GM19328 (cell line): ENCODE measurements at regions not wholly inside any gene's neighbourhood (a gene's known extent, or its start where the extent isn't known, plus 50 kb on each side); places are given as distances from the start of the nearest gene placed in this dataset.
A peak's percentile ranks its signal among the peaks of the same experiment; 100 is the strongest.

Source experiments
- ATAC-seq: cut with Tn5 transposase; IDR thresholded peaks from one replicate; pipeline ENCODE4 v1.9.1; 2021; ENCODE audit warnings: mild to moderate bottlenecking, moderate library complexity; ENCODE audit not compliant: unreplicated experiment

DNA sequence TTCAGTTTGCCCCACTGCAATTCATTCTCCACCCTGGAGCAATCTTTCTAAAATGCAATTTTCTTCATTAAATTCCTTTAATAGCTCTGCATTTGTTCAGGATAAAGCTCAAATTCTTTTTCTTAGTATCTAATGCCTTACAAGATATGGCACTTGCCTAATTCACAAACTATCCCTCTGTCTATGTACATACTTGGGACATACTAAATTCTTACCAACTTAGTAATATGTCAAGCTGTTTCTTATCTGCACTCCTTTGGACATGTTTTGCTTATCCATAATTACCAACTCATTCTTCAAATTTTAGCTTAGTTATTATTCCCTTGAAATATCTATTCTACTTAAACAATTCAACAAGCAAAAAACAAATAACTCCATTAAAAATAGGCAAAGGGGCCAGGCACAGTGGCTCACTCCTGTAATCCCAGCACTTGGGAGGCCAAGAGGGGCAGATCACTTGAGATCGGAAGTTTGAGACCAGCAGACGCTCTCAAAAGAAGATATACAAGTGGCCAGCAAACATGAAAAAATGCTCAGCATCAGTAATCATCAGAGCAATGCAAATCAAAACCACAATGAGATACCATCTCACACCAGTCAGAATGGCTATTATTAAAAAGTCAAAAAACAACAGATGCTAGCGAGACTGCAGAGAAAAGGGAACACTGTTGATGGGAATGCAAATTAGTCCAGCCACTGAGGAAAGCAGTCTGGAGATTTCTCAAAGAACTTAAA is 96.9 kb downstream of the FAM76B start:
- ATAC-seq: no peak

DNA sequence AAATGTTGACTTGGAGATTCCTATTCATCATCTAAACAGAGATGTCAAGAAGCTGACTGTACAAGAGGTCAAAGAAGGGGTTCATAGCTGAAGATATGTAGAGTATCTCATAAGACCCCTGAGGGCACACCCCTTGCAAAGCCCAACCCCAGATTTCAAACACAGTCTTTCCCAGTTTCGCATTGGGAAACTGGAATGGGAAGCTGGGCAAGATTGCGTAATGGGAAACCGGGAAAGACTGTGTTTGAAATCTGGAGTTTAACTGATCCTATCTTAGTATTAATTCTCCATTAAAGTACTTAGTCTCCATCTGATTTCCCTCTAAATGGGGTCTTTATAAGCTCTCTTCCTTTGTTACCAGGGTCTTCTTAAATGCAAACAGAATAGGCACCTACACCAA is 99.5 kb downstream of the FAM76B start:
- no peak for ATAC-seq

DNA sequence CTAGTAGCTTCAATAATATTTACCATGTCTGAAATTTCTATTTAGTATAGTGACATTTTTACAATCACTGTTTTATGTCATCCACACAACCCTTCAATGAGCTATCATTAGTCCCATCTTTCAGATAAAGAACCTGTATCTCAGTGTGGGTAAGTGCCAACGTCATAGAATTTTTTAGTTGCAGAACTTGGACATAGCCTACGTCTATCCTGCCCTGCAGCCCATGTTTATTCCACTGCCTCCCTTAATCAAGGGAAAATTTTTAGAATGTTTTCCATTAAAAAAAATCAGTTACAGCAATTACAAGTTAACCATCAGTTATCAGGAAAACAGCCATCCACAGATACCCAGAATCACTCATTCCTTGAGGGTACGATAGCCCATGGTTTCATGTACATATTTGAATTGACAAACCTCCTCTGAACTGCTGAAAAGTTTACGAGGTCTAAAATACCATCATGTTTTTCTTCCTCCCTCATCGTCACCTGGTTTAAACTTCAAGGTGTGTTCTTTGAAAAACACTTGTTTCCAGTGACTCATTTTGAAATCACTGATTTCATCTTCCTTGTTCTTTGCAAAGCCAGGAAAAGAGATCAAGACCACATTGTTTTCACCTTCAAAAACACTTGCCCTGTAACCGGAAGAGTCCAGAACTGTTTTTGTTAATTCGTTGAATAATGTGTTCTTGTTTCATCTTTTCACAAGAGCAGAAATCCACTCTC is 100.9 kb downstream of the FAM76B start:
- no peak for ATAC-seq

DNA sequence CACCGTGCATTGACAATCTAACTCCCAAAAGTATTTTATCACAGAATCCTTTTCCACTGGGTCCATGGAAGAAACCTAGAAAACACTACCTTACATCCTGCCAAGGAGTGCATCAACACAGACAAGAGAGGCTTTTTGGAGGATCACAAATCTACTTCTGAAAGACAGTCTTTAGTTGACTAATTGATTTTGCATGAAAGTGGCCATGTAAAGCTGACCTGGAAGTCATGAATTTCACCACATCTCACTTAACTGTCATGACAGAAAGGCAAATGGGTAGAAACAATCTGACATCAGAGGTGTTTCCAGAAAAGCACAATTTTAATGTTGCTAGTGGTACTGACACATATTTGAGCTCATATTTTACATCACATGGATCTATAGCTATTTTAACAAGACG is 101.6 kb downstream of the FAM76B start:
- ATAC-seq: no peak

DNA sequence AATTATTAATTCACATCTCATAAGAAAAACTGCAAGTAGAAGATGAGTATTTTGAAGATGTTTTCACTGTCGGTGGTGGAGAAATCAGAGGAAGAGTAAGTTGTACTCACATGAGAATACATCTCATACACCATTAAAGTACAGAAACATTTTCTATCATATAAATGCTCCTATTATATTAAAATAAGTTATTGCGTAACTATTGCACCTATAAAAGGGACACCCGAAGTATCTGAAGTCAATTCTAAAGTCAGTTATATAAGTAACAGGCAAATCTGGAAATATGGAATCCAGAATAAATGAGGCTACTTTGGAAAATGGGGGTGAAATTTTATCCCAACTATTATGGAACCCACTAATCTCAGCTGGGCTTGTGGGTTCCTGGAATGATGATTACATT is 103.3 kb downstream of the FAM76B start:
- no peak for ATAC-seq

DNA sequence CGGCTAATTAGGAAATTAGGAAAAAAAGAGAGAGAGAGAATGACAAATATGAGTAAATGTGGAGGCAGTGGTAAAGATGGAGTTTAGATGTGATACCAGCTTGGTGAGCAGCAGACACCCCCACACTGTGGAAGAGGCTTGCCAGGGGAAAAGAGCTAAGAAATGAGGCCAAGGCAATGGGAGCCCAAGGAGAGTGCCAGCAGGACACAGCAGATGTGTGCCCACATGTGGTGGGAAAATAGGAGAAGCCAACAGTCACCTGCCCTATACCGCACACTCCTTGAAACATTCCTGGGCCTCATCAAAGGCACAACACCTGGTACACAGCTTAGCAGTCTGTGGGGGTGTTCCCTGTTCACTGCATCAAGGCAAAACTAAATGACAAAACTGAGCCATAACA is 104.9 kb downstream of the FAM76B start:
- no peak for ATAC-seq

DNA sequence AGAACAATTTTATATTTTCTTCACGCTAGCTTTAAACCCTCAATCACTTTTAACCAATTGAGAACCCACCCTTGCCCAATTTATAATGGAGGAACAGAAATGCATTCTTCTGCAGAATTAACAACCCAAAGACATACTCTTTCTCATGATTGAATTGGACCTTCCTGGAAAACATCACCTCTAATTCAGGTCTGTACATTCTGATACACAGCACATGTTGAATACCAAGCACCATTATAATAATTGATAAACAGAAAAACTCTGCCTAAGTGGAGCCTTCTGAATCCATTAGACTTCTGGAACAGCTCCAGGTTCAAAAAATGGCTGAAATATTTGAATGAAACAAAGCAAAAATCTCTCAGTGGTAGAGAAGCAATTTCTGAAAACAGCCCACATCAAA is 105.4 kb downstream of the FAM76B start:
- ATAC-seq: no peak

DNA sequence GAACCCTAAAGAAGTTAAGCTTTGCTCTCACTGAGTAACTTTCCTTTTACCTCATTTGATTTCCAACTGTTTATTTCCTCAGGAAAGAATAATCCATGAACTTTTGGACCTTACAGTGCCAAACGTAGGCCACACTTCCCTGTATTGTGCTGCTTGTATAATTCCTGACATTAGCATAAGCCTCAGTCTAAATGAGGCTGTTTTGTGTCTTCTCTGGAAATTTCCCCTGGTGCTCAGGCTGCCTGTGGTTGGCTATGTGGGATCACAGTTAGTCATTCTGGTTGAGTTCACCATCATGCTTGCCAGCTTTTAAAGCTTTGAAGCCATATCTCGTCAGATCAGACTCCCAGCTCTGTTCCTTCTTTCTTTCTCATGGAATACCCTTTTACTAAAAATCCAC is 107.0 kb downstream of the FAM76B start:
- ATAC-seq: no peak

DNA sequence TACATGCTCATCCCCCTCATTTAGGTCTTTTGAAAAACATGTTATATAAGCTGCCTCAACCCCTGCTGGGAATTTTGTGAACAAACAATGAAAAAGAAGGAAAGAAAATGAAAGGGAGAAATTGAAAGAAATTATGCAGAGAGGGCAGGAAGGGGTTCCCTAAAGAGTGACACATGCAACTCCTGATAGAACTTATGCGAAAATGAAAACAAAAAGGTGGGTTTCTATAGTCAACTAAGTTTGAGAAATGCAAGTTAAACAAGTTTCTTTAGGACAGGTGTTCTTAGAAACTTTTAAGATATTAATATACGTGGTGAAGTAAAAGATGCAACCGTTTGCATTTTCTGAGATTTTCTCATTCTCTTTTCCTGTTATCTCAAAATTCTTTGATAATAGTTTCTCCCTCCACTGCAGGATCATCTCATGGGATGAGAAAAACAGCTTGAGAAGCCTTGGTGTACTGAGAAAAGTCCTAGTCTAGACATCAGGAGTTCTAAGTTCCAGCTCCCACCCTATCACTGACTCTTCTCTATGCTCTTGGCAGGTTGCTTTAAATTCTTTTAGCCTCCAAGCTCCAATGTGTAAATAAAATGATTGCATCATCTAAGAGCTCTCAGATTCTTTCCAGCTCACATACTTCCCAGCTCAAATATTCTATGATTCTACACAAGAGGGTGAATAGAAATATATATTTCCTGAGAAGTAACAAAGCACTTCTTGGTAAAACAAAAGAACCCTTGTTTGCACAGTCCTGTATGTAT is 109.2 kb downstream of the FAM76B start:
- peak; percentile 77 for ATAC-seq

DNA sequence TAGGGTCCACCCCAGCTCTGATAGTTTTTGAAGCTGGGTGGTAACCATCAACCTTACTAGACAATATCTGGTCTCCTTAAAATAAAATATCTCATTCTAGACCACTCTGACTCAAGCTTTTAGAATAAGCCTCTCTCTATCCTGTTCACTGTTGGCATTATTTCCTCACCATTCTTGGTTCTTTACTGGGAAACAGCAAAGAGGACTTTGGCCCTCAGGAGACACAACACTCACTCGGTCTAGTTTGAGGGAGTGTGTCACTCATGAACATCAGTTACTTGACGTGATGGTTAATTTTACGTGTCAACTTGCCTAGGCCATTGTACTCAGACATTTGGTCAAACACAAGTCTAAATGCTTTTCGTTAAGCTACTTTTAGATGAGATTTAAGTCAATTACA is 110.6 kb downstream of the FAM76B start:
- ATAC-seq: no peak

DNA sequence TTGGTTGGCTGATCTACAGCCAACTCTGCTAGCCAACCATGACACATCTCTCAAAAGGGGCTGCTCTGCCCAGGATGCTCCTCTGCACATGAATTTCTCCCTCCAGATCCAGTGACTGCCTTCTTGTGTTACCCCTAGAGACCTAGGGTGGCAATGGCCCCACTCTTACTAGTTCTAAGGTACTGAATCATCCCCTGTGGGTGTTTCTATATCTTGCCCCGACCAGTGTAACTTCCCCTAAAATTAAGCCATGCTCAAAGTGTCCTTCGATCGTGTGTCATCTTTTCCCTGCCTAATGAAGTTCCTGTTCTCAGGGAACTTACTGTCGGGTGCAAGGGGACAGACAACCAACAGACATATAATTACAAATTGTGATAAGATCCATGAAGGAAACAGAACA is 113.3 kb downstream of the FAM76B start:
- no peak for ATAC-seq

DNA sequence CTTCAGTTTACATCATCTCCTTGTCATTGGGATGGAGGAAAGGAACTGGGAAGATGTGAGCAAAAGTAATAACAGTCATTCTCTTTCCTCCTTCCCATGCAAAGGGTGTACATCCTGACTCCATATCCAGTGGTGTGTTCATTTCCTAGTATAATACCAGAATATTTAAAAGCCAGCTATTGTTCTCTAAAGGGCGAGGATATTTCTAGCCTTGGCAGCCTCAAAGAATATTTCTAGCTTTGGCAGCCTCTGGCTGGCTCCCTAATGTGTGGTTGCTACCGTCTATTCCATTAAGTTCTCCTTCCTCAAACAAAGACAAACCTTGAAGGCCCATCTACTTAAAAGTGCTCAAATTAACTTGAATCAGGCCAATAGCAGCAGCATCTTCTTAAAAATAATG is 114.0 kb downstream of the FAM76B start:
- no peak for ATAC-seq

DNA sequence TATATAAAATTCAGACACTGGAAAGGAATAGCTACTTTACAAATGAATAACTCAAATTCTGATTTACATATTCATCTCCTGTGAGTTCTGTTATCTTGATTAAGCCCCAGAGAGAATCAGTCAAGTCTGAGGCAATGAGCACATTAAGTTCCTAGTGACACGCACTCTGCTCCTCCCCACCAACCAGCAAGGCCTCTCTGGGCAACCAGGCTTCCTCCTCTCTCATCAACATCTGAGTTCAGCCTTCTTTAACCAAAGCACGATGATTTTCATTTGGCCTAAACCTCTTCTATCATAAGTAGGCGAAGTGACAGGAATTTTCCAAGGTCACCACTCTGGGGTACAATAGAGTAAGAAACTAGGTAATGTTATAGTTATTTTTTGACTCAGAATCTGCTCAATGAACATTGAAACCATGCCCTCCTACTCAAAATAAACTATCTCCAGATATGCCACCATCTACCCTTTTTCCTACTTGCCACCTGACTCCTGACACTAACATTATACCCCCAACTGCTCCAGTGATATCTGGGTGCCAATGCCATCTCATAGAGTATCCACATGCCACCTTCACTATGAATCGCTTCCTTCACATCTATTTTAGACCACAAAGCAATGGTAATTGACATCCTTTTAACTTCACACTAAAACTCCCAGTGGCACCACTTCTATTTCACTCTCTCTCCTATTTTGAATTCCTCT is 114.8 kb downstream of the FAM76B start:
- no peak for ATAC-seq

DNA sequence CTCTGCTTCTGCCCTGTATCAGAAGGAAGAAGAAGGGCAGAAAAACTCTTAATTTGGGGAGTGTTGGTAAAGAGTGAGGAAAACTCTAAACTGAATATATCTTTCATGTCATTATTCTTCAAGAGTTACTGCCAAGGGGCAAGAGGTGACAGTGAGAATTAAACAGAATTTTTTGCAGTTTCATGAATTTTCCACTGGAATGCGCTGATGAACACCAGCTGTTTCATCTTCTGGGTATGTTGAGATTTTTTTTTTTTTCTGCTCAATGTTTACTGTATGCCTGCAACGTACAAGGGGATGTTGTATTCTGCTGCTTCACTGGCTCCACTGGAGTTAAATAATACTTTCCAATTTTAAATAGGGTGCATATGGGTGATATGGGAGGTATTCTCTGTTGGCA is 117.8 kb downstream of the FAM76B start:
- no peak for ATAC-seq

DNA sequence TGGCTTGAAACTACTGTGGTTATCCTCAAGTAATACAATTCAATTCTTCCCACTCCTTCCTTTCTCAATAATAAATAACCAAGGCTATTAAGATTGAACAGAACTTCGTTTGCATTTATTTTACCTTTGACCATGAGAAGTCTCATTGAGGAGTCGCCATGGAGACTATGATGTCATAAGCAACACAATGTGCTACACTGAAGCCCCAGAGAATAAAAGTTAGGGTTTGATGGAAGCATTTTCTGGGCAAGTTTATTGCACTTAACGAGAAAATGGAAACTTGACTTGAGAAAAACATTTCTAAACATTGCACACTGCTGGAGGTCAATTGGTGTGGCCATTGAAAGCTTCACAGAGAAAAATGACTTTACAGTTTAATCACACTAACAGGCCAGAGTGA is 121.5 kb downstream of the FAM76B start:
- ATAC-seq: no peak

DNA sequence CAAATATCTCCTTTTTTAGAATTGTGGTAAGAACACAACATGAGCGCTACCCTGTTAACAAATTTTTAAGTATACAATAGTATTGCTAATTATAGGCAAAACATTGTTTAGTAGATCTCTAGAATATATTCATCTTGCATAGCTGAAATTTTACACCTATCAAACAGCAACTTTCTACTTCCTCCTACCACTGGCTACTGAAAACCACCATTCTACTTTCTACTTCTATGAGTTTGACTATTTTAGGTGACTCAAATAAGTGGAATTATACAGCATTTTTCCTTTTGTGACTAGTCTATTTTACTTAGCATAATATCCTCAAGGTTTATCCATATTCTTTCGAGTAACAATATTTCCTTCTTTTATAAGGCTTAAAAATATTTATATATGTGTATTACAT is 128.4 kb downstream of the FAM76B start:
- no peak for ATAC-seq

DNA sequence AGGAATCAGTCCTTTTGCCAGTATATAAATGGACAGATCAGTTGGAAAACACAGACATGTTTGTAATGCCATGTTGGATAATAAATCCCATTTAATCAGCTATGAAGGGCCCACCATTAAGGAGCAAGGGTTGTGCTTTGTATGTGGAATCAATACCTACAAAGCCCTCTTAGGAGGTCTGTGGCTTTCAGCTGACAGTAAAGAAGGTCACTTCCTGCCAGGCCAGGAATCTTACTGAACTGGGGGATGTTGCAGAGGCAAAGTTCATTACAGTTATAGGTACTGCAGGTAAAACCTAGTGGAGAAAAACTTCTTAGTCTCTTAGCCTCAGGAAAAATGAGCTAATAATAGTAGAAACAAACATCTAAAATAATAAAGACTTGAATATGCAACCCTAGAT is 129.5 kb downstream of the FAM76B start:
- ATAC-seq: no peak

DNA sequence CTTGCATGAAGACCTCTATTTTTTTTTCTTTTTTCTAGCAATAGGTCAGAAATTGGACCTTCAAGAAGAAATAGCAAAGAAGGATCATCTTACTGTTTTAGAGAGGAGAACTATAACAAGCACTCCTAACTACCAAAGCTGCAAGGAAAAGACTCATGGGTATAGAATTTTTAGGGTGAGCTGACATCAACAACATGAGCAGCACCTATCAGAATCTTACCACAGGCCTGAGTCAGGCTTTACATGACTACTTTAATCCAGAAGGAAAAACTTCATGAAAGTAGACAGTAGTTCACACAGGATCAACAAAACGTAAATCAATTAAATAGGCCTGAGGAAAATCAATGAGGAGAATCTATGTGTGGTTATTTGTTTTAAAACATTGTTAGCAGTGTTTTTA is 130.5 kb downstream of the FAM76B start:
- no peak for ATAC-seq

DNA sequence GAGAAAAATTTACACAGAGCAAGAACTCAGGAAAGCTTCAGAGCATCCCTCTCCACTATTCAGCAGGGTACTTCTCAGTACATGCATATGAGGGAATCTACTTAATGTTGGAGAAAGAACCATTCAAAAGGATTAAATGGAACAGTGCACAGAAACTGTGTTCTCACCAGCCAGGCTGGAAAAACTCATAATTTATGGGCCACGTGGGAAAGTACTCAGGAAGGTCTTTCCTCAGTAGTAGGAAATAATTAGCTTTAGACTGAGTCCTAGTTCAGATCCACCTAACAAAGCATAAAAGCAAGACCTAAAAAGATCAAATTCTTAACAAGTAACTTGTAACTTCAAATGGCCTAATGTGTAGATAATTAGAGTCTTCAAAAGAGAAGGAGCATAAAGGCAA is 134.0 kb downstream of the FAM76B start:
- no peak for ATAC-seq

DNA sequence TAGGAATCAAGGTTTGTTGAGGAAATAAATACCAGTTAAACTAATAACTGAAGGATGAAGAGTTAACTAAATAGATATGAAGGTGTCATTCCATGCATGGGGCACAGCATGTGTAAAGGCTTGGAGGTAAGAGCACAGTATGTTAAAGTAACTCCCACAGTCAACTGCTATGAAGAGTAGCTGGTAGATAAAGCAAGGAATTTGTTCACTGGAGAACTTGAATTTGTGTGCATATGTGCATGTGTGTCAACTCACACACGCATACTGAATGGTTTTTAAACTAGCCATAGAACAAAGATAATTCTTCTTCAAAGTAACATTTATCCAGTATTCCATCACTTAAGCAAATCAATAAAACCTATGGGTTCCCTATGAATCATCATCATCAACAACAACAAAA is 135.9 kb downstream of the FAM76B start:
- ATAC-seq: no peak

DNA sequence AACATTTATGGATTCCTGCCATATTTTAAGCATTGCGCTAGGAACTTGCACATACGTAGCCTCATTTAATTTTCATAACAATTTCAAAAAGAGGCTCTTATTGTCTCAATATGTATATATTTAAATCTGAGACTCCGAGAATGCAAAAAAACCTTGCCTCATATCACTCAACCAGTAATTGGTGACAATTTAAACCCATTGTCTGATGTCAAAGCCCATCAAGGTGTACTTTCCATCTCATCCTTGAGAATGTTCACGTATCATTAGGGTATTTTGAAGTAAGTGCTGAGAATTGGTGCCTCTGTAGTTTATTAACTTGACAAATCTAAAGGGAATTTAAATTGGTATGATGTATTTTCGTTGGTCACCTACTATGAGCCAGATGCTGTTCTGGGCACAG is 136.5 kb downstream of the FAM76B start:
- ATAC-seq: no peak
